GM18505 (cell line): ENCODE measurements at regions not wholly inside any gene's neighbourhood (a gene's known extent, or its start where the extent isn't known, plus 50 kb on each side); places are given as distances from the start of the nearest gene placed in this dataset.

ENCODE experiments used
- ATAC-seq: cut with Tn5 transposase; IDR thresholded peaks from one replicate; pipeline ENCODE4 v1.9.1; 2021; ENCODE audit not compliant: unreplicated experiment
- POLR2A ChIP-seq: IDR thresholded peaks from 4 replicates; pipeline ENCODE4 v1.6.1; 2011; ENCODE audit warnings: borderline replicate concordance; ENCODE audit not compliant: insufficient read depth, insufficient read length; ENCODE audit errors: extremely low read depth

DNA sequence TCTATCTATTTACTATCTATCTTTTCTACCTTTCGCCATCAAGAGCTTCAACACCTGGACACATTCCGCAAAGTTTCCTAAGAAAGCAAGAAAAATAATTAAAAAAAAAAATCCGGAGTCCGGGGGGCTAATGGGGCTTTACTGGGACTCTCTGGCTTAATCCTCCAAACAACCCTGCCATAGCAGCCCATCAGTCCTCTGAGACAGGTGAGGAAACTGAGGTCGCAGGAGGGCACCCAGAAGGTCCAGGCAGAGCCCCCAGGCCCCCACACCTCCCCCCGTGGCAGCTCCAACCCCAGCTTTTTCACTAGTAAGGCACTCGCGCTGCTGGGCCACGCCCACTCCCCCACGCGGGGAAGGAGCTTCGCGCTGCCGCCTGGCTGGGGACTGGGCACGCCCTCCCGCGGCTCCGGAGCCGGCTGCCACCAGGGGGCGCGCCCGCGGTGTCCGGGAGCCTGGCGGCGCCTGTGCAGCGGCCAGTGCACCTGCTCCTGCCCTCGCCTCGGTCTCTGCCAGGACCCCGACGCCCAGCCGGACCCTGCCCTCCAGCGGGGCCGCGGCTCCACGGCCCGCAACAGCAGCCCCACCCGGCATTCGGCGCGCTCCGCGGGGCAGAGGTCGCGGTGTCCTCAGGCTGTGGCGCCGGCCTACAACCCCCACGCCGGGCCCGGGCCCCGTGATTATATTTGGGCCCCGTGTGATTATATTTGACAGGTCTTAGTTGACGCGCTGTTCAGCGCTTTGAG lies 54.1 kb upstream of the SAMD11 start:
- ATAC-seq: peak; percentile 56

More for the DNA sequence above, 54.1 kb upstream of the SAMD11 start:
- TF ChIP-seq POLR2A: no peak
